HG03558 (cell line): ENCODE measurements at regions not wholly inside any gene's neighbourhood (a gene's known extent, or its start where the extent isn't known, plus 50 kb on each side); places are given as distances from the start of the nearest gene placed in this dataset.
"Not testable (repeated sequence)": the region's sequence is repeated elsewhere in the genome, so short reads cannot be mapped to it uniquely, and the experiment has no call there.

Experiments
- ATAC-seq: cut with Tn5 transposase; IDR thresholded peaks from one replicate; pipeline ENCODE4 v1.9.1; 2021; ENCODE audit warnings: moderate number of reproducible peaks; ENCODE audit not compliant: unreplicated experiment; ENCODE audit errors: extremely low read depth

- peak; percentile 54 for ATAC-seq
Measured at GRCh38 chr11:103709371-103709770, 327.1 kb upstream of the DDI1 start.

DNA sequence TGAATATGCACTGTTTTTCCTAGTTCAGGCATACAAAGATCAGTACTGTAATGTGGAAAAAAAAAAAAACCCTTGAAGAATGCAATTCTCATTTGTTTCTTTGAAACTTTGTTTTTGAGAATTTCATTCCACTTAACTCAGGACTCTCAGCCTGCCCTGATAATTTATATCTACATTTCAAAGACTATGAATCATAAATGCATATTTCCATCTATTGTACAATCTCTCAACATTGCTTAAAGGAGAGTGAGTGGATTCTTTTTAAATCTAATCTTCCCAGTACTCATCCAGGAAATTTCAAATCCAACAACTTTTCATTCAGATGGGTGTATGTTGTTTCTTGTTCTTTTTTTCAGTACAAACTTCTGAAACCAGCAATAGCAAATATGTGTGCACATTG lies 322.2 kb upstream of the DDI1 start:
- no peak for ATAC-seq

DNA sequence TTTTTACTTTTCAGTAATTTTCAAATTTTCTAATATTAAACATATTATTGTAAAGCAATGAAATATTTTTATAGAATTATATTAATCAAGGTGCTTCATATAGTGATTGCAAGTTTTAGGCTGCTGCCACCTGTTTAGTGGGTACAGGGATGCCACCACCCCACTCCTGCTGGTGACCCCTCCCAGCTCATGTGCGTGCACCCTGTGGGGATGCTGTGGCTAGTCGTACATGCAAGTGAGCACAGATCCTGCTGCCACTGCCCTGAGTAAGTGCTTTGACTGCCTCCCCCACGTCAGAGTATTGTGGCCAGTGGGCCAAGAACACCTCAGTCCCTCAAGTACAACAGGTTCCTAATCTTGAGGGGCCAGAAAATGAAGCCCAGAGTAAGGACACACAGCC lies 320.1 kb upstream of the DDI1 start:
- no peak for ATAC-seq

DNA sequence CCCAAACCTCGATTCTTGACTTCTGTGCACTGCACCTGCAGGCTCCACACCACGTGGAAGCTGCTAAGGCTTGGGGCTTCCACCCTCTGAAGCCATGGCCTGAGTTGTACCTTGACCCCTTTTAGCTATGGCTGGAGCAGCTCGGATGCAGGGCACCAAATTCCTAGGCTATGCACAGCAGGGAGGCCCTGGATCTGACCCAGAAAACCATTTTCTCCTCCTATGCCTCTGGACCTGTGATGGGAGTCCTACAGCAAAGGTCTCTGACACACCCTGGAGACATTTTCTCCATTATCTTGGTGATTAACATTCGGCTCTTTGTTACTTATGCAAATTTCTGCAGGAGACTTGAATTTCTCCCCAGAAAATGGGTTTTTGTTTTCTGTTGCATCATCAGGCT lies 309.2 kb upstream of the DDI1 start:
- no peak for ATAC-seq

DNA sequence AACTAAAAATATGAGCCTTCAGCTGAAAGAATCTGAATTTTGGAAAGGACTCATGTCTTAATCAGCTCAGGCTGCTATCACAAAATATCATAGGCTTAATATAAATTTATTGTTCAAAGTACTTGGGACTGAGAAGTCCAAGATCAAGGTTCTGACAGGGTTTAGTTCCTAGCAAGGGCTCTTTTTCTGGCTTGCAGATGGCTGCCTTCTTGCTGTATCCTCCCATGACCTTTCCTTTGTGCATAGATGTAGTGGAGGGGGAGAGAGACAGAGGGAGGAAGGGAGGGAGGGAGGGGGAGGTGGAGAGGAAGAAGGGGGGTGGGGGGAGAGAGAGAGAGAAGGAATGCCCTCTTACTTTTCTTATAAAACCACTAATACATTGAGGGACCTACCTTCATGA lies 306.8 kb upstream of the DDI1 start:
- no peak for ATAC-seq

DNA sequence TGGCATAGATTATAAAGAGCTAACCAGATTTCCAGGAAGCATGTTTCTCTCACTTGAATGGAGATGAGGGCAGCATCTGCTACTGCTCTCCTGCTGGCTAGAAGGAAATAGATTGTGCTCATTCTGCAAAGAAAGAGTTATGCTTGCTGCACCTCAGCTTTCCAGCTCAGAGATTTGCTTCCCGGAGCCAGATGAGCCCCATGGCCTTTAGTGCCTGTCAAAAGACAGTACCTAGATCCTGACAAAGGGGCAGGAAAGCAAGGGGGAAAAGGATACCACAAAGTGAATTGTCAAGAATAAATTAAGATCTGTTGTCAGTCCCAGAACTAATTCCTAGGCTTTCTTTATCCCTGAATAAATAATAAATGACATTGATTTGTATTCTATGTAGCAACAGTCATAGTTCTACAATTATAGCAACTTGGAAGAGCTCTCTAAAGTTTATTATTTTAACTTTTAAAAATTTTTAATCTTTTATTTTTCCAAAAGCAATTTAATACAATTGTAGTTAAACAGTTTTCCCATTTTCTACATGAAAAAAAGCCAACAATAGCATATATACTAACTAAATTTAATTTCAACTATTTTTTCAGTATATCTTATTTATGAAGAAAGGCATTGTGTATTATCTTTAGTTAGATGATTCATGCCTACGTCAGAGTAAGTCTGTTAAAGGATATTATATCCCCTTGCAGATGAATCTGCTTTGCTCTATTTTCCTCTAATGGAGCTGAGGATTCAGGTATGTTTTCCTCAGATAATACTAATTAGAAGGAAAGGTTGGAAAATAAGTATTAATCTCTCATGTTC lies 306.1 kb upstream of the DDI1 start:
- no peak for ATAC-seq

DNA sequence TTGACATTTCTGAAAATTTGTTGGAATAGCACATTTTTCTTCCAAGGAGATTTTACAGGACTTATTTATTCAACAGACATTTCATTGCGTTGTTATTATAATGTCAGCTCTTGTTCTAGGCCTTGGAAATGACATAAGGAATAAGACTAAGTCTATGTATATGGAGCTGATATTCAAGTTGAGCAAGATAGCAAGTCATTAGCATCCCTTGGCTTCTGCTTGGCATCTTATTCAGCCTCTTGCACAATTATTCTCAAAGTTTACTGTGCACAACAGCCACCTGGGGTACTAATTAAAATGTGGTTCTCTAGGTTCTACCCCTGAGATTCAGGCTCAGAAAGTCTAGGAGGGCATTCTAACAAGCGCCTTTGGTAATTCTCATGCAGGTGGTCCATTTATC lies 304.8 kb upstream of the DDI1 start:
- ATAC-seq: no peak

GRCh38 chr11:103733889-103734288 lies 302.6 kb upstream of the DDI1 start:
- ATAC-seq: no peak

GRCh38 chr11:103735497-103736032 lies 300.9 kb upstream of the DDI1 start:
- ATAC-seq: no peak

- ATAC-seq: no peak
Measured at GRCh38 chr11:103736315-103737036, 300.0 kb upstream of the DDI1 start.

DNA sequence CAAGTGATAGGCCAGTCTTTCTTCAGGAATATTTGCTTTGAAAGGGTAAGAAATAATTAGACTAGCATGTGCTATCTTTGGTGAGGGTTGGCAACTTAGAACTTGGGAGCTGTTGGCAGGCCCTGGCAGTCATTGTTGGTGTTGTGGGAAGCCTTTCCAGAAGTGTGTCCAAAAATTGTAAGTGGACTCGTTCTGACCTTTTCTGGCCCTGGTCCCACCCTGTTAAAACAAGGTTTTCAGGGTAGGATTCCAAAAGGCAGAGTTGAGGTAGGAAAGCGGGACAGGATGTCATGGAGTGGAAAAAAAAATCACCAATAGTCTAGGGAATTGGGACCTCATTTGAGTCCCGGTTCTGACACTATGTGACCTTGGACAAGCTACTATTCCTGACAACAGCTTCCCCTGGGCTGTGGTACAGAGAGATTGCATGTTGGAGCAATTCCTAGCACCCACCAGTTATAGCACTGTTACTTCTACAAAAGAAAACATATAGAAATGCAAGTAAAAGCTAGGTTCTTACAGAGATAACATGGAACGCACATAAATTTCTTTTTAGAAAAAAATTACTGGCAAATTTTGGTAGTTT lies 299.3 kb upstream of the DDI1 start:
- no peak for ATAC-seq

DNA sequence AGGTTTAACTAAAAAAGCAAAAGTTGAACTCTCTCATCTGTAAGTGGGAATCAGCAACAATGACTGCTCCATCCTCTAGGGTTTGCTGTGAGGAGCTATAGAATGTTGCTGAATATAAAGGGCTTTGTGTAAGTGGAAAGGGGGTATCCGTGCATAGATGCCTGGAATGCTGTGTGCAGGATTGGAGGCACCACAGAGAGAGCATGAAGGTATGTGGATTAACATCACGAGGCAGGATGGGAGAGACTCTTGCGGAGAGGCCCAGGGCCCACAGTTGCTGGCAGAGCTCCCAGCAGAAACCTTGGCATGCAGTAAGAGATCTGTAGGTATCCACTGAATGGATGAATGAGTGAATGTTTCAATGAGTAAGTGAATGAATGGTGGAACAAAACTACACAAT lies 298.7 kb upstream of the DDI1 start:
- no peak for ATAC-seq

- ATAC-seq: not testable (repeated sequence)
Measured at GRCh38 chr11:103739074-103739796, 297.2 kb upstream of the DDI1 start.

- no peak for ATAC-seq
Measured at GRCh38 chr11:103744496-103745153, 291.8 kb upstream of the DDI1 start.

DNA sequence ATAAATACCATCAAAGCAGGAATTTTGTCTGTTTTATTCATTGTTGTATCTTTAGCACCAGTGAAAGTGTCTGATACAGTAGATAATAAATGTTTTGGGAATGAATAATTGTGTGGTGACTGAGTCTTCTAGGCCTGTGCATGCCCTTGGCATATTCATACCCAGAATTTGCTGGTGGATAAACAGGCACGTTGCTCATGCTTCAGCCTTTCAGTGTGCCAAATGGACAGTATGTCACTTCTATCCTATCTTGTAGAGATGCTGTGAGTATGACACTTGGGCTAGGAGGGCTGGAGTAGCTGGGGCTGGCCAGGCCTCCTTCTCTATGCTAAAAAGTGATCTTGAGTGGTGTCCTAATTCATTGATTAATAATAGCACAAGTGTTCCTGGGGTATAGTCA lies 287.3 kb upstream of the DDI1 start:
- no peak for ATAC-seq

DNA sequence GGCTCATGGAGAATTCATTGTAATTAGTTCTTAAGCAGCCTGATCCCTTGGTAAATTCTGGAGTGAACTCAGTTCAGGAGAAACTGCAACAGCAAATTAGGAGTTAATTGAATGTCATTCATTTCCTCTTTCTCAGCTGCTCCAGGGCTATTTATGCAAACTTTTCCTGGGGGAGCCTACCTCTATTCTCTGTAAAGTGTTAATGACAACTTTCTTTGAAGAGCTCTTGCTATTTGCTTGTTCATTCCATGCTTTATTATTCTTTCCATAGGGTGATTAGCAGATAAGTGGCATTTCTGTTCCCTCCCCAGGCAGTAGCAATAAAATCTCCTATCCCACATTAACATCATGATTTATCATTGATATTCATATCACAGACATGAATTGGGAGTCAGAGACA lies 267.6 kb upstream of the DDI1 start:
- ATAC-seq: no peak

DNA sequence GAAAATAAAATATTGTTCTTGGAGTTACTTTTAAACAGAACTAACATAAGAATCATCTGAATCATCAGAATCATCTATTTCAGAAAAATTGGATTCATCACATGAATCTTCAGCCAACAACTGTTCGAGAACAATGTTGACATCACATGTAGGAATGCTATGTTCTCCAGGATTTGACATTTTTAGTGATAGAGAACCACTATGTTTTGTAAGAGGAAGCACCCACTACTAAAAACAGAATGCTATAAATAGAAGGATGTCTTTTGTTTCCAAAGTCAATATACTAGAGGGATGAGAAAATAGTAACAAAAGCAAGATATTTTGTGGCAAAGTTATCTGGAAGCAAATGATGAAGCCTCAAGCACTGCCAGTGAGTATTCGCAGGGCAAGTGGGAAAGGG lies 263.4 kb upstream of the DDI1 start:
- no peak for ATAC-seq

GRCh38 chr11:103773537-103773936 lies 262.9 kb upstream of the DDI1 start:
- ATAC-seq: no peak

- no peak for ATAC-seq
Measured at GRCh38 chr11:103779054-103779453, 257.4 kb upstream of the DDI1 start.

DNA sequence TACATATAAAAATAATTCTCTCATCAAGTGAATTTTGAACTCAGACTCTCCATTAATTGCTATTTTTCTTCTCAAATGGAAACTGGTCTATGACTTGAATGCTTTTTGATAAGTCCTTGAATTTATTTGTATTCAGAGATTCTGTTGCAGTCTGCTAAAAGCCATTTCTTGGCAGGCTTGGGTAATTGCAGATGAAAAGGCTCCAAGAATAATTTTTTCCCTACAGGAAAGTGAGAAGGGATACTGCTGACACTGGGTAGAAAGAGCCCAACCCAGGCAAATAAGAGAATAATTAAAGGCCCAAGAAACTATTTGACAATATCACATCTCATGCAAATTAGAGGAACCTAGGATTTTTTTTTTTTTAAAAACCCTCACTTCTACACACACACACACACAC lies 246.5 kb upstream of the DDI1 start:
- no peak for ATAC-seq
